Activated CD4-positive, alpha-beta T cell treated with anti-CD3 and anti-CD28 coated beads, Interleukin-2, amount 50 U/mL, for 4 hours (primary cell): ENCODE measurements at regions not wholly inside any gene's neighbourhood (a gene's known extent, or its start where the extent isn't known, plus 50 kb on each side); places are given as distances from the start of the nearest gene placed in this dataset.

Source experiments
- DNase-seq, 2 experiments: peaks; one replicate each; pipeline ENCODE4 v3.0.0-alpha.2; 2020

DNA sequence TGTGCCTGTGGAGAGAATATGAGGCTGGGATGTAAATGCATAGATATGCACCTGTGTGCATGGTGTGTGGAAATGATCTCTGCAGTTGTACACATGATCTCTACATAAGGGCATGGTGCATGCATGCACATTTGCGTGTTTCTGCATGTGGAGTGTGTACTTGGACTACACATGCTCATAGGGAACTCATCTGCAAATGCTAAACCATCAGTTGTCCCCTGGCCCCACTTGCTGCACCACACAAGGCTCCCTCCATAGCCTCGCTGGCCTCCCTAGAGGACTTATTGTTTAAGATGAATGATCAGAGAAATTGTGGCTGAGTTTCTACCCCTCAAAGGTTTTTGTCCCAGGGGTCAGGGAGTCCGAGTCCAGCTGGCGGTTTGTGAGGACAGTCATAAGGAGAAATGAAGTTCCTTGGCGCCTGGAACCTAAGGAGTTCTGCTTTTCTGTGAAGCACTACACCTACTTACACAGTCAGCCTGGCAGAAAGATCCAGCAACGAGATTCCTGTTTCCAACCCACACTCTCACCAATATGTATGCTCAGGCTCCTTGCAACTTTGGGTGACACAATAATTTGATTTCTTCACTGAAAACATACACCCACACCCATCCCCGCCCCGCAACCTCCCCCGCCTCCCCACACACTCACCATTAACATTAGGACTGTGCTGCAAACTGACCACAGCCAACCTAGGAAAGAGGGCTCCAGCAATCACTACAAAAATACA, 79.9 kb upstream of the CPEB4 start:
- no peak for DNase-seq

DNA sequence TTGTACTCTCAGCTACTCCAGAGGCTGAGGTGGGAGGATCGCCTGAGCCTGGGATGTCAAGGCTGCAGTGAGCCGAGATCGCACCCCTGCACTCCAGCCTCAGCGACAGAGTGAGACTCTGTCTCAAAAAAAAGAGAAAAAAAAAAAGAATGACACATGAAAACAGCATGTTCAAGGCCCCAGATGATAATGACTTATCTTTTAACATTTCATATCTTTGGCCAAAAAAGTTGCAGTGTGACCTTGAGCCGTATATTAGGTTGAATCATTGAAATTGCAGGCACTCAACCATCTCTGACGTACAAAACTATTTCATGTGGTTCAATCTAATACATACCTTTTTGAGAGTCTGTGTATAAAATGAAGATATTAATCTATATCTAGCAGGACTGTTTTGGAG, 79.1 kb upstream of the CPEB4 start:
- no peak for DNase-seq

- DNase-seq, result no peak
Observed at GRCh38 chr5:173812811-173813550, 75.2 kb upstream of the CPEB4 start.

DNA sequence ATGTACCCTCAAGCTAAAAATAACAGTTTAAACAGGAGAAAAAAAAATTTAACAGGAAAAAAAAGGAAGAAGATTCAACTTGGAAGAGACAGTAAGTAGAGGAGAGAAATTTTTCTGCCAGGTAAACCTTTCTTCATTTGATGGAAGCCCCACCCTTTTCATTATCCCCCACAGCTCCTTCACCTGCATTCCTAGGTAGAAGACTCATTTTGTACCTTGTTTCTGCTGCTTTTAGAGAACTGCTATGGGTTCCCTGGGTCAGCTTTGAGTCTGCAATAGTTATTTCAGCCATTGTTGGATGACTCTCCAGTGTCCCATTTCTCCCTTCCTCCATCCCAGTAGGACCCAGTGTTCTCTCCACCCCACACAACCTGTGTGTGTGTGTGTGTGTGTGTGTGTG, 74.1 kb upstream of the CPEB4 start:
- no peak for DNase-seq

DNA sequence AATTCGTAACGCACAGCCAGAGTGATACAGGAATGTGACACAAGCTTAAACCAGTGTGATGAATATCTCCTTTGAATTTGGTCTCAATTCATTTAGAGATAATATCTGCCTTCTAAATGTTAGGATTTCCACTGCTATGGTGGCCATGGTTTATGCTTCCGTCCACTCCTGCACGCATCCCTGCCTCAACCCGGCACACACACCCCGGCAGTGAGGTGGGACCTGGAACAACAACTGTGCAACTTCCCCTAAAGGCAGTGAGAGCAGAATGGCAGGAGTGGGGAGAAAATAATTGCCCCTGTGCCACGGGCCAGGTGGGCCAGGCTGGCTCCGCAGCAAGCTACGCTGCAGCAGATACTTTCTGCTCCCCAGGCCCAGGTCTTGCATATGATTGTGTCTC, 72.6 kb upstream of the CPEB4 start:
- no peak for DNase-seq

DNA sequence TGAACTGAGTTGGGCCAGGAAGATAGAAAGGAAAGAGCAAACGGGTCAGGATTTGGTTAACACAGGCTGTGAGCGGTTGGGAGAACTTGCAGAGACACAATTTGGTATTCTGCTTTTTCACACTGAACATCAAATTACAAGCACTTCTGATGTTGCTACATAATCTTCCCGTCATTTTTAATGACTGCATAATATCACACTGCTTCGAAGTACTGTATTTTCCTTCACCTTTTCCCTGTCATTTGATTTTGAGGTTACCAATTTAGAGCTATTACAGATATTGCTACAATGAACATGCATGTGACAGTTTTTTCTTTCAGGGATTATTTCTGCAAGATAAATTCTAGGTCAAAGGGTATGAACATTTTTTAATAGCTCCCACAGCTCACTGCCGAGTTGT, 71.4 kb upstream of the CPEB4 start:
- DNase-seq, result no peak

GRCh38 chr5:173817561-173817960, 70.6 kb upstream of the CPEB4 start:
- no peak for DNase-seq

GRCh38 chr5:173819521-173819920, 68.6 kb upstream of the CPEB4 start:
- no peak for DNase-seq

GRCh38 chr5:173823274-173823644, 64.9 kb upstream of the CPEB4 start:
- no peak for DNase-seq

DNA sequence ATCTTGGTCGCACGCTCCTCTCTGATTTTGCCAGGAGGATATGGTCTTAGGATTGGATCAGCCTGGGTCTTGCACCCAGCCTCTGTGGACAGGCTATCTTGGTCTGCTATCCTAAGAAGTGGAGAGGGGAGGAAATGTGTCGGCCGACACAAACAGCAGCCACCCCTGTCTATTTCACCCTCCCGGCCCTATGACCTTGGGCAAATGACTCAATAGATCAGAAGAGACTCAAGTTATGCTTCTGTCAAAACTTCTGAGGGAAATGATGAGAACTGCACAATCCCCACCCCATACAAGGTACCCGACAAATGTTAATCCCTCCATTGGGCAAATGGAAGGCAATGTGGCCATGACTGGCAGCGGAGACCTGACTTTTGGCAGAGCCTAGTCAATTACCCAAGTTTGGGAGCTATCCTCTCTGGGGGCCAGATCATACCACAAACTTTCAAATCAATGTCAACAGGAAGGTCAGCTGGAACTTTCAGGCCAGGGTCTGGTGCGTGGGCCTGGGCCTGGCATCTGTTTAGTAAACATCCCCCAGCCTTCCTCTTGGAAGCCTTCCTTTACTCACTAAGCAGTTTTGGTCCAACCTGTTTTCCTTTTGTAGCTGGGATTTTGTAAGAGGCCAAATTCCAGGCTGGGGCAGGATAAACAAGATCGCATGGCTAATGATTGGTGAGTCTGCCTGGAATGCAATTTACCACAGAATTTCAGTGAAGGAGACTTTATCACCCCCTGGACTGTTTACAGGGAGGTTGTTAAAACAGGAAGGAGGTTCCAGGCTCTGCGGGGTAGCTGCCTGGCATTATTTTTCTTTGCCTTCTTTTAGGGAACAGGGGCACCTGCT, 64.2 kb upstream of the CPEB4 start:
- no peak for DNase-seq

DNA sequence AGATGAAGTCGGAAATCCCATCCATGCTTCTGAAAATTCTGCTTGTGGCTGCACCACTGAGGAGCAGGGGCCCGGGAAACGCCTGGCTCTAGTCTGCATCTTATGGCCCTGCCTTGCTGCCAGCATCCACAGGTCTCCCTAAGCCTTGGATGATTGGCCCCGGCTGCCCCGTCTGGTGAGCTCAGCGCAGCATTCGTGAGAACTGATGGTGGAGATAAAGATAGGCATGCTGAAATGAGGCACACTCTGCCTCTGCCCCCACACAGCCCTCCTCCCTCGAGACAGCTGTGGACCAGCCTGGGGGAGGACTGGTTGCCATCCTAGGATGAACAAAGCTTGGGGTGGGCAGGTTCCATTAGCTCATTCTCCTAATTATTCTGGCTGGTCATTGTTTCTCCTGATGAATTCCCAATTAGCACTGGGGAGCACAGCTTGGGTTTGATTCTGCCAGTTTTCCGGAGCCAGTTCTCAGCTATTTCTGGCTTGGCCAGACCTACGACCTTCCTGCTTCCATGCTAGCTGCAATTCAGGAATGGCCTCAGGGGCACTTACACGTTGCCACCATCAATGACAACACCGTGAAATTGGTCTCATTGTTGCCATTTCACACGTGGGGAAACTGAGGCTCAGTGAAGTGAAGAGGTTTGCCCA, 62.8 kb upstream of the CPEB4 start:
- DNase-seq, result no peak

- no peak for DNase-seq
Observed at GRCh38 chr5:173826086-173826427, 62.1 kb upstream of the CPEB4 start.

DNA sequence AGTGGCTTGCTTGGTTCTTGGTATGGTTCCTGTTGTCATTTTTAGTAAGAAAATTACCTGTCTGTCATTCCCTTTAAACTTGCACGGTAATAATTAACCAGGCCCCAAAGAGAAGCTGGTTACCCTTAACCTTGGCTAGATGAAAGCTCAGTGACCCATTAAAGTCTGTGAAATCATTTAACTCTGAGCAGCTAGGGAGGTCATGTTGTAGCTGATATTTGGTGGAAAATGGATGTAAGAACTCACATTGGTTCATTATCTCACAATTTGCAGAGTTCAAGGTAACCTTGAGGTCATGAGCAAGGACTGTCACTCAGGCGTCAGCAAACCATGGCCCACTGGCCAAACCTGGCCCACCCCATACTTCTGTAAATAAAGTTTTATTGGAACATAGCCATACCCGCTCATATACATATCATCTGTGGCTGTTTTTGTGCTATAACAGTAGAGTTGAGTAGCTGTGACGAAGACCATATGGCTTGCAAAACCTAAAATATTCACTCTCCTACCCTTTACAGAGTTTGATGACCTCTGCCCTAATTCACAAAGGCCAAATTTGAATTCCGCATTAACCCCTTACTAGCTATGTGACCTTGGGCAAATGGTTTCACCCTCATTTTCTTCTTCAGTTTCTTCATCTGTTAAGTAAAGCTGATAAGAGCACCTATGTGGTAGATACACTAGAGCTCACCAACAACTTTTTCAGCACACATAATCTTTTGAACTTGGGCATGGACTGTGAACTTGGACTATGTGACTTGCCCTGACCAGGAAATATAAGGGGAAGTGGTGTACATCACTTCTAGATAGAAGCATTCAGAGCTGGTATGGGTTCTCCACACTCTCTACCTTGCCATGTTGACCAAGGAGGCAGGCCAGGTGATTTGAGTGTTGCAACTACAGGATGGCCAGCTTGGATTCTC, 61.5 kb upstream of the CPEB4 start:
- DNase-seq, result no peak

DNA sequence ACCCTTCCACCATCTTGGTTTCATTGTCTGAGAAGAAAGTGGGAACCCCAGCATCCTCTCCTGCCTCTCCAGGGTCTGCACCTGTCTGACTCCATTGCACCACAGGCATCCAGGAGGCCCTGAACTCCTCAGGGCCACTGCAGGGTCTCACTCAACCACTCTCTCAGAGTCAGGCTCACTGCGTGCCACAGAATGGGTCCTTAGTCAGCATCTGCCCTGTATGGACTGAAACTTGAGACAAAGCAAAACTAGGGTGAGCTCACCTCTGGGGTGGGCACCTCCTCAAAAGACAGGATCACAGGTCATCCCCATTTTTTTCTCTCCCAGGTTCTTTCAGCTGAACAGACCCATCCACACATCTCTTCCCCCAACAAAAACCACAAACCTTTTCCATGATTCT, 59.2 kb upstream of the CPEB4 start:
- DNase-seq, result no peak

DNA sequence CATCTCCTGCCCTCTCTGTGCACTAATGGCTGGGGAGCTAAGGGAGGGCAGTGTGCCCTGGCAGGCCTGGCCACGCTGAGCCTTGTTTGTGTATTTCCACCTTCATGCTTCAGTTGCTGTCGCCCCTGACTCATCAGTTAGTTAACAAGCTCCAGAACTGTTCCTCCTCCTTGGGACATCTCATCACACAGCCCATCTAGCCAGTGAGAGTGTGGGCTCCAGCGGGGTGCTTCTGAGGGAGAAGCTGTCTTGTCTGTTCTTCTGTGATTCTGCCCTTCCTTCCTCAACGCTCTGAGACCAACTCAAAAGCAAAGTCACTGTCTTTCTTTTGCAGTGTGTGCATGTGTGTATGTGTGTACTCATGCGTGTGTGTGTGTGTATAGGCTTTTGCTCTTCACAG, 58.3 kb upstream of the CPEB4 start:
- no peak for DNase-seq

GRCh38 chr5:173830421-173830820, 57.7 kb upstream of the CPEB4 start:
- DNase-seq, result no peak

DNA sequence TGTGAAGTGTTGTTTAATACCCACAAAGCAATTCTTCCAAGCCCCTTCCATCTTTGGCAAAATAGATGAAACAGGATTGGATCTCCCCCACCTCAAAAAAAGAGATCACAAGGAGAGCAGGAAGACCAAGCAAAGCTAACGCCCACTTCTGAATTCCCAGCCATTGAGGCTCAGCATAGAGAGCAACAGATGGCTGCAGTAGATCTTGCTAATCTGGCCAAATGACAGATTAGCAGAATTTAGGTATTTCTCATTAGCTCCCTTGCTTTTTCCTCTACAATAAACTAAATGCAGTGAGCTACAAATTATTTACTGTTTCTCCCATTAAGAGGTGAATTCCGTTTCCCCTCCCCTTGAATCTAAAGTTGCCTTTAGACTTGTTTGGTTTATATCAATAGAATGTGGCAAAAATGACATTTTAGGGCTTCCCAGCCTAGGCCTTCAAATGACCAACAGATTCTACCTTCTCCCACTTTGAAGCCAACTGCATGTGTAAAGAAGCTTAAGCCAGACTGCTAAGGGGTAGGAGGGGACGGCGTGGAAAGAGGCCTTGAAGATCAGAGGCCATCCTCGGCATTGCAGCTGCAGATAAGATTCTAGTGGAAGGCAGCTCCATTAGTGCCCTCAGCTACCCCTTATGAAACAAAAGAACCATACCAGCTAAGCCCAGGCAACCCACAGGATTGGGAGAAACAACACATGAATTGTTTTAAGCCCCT, 56.8 kb upstream of the CPEB4 start:
- no peak for DNase-seq

DNA sequence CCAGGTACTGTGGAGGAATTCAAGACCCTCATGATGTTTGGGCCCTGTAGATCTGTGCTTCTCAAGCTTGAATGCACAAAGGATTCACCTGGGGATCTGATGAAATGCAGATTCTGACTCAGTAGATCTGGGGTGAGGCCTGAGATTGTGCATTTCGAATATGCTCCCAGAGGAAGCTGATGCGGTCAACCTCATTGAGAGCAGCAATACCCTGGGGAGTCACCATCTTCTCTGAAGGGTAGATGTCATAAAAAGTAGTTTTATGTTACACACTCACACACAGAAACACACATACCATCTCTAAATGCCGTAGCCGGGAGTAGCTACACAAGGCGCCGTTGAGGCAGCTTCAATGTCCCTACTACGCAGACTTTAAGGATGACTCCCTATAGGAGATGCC, 55.8 kb upstream of the CPEB4 start:
- no peak for DNase-seq

DNA sequence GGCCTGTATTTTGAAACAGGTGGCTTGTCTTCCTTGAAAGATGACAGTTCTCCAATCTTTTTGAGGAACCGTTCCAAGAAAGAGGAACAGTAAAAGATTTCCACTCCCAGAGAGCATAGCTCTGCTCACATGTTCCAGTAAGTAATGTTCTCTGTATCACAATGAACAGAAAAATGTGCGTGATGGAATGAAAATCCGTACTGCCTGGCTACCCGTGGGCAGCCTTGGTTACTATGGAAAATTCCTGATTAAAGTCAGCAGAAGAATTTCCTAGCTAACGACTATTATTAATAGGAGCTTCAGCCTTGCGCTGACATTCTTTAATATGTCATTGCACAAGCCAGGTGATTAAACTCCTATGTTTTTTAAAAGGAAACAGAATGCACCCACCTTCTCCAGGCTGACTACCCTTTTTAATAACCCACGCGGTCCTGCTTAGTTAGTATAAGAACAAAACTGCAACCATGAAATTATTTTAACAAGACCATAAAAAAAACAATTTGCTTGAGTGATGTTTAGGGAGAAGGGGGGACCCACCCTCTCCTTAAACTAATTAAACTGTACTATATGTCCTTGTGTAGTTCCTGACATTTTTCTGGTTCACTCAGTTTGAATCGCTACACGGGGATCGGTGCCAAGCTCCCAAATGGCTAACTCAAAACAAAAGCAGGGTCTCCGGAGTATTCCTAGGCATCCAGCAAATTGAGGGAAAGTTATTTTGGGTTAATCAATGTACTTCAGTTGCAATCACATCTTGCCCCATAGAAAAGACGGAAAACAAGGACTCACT, 54.8 kb upstream of the CPEB4 start:
- DNase-seq, result no peak

DNA sequence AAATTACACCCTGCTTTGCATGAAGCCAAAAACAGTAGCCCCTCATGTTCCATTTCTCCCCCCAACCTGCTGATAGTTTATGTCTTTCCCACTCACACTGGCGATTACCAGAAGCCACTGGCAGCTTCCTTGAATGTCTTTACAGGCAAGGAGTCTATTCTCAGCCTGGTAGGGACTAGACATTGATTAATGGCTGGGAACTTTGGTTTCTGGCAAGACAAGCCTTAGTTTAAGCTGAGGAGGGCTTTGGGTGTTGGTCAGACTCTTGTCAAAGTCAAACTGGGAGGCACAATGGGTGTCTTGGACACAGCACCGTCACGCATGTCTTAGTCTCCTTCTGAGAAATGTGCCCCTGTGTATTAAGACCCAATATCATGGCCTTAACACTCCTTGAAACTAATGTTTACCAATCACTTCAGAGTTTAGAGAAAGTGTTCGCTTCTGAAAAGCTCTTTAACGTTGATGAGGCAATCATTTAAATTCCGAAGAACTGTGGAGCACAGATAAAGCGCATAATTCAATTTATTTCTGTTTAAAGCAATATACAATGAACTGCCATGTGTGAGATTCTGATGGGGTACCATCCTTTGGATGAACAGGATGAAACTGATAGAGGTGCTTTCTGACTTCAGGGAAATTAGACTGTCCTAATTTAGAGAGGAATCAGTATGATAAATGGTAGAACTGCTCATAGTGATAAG, 53.9 kb upstream of the CPEB4 start:
- DNase-seq, result no peak
